GM10266 (cell line): ENCODE measurements at regions not wholly inside any gene's neighbourhood (a gene's known extent, or its start where the extent isn't known, plus 50 kb on each side); places are given as distances from the start of the nearest gene placed in this dataset.
"Not testable (repeated sequence)": the region's sequence is repeated elsewhere in the genome, so short reads cannot be mapped to it uniquely, and the experiment has no call there.

Experiments
- DNase-seq: peaks from one replicate; pipeline ENCODE4 v3.0.0; 2012; ENCODE audit errors: extremely low spot score
- TF ChIP-seq, protein P1 (sequence below): IDR thresholded peaks from 2 replicates; pipeline ENCODE4 v1.5.1; 2012; ENCODE audit warnings: mild to moderate bottlenecking, low read depth; ENCODE audit not compliant: control insufficient read depth, insufficient read depth; ENCODE audit errors: missing control alignments

- TF ChIP-seq, protein P1, sequence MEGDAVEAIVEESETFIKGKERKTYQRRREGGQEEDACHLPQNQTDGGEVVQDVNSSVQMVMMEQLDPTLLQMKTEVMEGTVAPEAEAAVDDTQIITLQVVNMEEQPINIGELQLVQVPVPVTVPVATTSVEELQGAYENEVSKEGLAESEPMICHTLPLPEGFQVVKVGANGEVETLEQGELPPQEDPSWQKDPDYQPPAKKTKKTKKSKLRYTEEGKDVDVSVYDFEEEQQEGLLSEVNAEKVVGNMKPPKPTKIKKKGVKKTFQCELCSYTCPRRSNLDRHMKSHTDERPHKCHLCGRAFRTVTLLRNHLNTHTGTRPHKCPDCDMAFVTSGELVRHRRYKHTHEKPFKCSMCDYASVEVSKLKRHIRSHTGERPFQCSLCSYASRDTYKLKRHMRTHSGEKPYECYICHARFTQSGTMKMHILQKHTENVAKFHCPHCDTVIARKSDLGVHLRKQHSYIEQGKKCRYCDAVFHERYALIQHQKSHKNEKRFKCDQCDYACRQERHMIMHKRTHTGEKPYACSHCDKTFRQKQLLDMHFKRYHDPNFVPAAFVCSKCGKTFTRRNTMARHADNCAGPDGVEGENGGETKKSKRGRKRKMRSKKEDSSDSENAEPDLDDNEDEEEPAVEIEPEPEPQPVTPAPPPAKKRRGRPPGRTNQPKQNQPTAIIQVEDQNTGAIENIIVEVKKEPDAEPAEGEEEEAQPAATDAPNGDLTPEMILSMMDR, result no peak
- DNase-seq, result no peak
Measured at GRCh38 chr12:62021808-62022207, 238.4 kb upstream of the USP15 start.

GRCh38 chr12:62028536-62028935, 231.7 kb upstream of the USP15 start:
- TF ChIP-seq, protein P1, result no peak

GRCh38 chr12:62032870-62033269, 227.3 kb upstream of the USP15 start:
- DNase-seq, result no peak
- TF ChIP-seq, protein P1, result no peak

More at GRCh38 chr12:62028536-62028935, 231.7 kb upstream of the USP15 start:
- no peak for DNase-seq

GRCh38 chr12:62044450-62045135, 215.6 kb upstream of the USP15 start:
- TF ChIP-seq, protein P1, result no peak
- DNase-seq, result no peak

GRCh38 chr12:62045211-62045610, 215.0 kb upstream of the USP15 start:
- TF ChIP-seq, protein P1, result no peak
- no peak for DNase-seq

DNA sequence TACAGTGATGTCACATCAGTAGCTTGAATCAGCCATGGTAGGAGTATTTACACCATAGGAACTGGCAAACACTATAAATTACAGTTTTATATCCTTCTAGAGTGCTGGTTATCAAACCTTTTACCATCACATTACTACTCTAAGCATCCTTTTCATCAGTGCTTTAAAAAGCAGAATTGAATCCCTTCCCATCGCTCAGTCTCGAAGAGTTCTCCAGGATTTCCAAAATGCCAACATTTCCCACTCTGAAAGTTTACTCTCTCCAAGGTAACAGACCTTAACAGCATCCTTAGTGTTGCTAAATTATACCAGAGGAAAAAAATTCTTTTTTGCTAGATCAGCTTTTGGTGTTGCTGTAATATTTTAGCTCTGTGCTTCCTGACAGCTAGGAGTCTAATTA, 209.4 kb upstream of the USP15 start:
- DNase-seq, result no peak
- TF ChIP-seq, protein P1, result no peak

DNA sequence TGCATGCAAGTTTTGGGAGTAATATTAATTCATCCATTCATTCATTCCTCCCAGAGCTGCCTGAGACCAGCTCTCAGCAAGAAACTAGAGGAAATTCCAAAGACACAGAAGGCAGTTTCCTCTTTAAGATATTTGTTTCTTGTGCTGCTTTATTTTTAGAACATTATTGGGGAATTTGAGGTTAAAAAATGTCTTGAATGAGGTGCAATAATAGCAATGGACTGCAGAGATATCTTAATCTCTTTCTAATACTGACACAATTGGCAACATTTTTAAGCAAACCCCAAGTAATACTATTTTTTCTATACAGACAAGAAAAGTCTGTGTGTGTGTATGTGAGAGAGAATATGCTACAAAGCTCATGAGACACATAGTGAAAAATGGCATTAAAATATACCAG, 190.2 kb upstream of the USP15 start:
- TF ChIP-seq, protein P1, result no peak

DNA sequence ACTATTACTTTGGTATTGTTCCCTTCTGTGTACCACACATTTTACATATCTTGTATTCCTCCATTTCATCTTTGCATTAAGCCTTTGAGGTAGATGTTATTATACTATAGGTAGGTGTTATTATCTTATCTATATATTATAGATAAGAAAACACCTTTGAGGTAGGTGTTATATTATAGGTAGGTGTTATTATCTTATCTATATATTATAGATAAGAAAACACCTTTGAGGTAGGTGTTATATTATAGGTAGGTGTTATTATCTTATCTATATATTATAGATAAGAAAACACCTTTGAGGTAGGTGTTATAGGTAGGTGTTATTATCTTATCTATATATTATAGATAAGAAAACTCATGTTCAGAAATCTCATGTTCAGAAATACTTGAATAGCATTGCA, 187.0 kb upstream of the USP15 start:
- DNase-seq, result not testable (repeated sequence)

More for the DNA sequence above, 190.2 kb upstream of the USP15 start:
- no peak for DNase-seq
